GM12874 (cell line): ENCODE measurements at regions not wholly inside any gene's neighbourhood (a gene's known extent, or its start where the extent isn't known, plus 50 kb on each side); places are given as distances from the start of the nearest gene placed in this dataset.

Experiments
- TF ChIP-seq, protein P1 (sequence below): IDR thresholded peaks from 2 replicates; pipeline ENCODE4 v1.5.1; 2011; ENCODE audit warnings: low read depth, mild to moderate bottlenecking, control low read depth, low read length, moderate library complexity; ENCODE audit not compliant: insufficient read depth

DNA sequence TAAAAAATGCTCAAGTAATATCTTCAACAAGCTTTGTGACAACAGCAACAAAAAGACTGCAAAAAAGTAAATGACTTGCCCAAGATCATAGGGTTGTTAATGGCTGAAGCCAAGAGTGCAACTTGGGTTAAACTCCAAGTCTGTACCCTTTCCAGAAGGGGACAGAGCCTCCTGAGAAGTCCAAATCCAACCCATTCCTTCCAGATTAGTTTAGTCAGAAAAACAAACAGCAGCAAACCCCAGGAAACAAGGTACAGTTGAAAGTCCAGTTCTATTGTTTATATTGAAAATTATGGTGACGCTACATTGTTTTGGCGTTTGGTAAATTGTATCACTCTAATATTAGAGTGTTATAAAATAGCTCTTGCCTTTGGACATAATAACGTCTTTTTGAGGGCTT lies 239.9 kb downstream of the SPTSSA start:
- TF ChIP-seq, protein P1, sequence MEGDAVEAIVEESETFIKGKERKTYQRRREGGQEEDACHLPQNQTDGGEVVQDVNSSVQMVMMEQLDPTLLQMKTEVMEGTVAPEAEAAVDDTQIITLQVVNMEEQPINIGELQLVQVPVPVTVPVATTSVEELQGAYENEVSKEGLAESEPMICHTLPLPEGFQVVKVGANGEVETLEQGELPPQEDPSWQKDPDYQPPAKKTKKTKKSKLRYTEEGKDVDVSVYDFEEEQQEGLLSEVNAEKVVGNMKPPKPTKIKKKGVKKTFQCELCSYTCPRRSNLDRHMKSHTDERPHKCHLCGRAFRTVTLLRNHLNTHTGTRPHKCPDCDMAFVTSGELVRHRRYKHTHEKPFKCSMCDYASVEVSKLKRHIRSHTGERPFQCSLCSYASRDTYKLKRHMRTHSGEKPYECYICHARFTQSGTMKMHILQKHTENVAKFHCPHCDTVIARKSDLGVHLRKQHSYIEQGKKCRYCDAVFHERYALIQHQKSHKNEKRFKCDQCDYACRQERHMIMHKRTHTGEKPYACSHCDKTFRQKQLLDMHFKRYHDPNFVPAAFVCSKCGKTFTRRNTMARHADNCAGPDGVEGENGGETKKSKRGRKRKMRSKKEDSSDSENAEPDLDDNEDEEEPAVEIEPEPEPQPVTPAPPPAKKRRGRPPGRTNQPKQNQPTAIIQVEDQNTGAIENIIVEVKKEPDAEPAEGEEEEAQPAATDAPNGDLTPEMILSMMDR, result no peak

DNA sequence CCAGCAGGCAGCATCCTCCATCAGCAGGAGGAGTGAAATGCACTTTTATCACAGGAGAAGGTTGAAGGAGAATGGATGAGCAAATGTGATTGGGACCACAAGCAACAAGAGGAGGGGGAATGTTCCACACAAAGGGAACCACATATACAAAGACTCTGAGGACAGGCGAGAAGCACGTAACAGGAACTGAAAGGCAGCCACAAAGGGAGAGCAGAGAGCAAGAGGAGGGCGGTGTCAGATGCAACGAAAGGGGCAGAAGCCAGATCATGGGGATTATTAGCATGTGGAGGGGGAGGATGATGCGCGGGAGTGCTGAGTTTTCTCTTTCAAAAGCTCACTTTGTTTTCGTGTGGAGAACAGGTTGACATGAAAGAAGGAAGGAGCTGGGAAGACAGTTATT lies 241.1 kb downstream of the SPTSSA start:
- TF ChIP-seq, protein P1, result no peak

DNA sequence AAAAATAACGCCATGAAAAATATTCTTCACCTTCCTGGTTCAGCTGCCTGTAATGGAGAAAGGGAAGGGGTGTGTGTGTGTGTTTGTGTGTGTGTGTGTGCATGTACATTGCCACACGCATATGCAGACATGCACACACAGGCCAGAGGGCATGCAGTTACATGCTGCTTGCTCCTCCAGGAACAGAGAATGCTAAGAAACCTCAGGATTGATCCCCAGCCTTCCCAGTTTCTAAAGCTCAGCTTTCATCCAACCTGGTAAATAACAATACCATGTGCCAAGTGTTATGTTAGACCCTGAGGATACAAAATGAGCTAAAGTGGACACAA lies 241.7 kb downstream of the SPTSSA start:
- TF ChIP-seq, protein P1, result no peak

DNA sequence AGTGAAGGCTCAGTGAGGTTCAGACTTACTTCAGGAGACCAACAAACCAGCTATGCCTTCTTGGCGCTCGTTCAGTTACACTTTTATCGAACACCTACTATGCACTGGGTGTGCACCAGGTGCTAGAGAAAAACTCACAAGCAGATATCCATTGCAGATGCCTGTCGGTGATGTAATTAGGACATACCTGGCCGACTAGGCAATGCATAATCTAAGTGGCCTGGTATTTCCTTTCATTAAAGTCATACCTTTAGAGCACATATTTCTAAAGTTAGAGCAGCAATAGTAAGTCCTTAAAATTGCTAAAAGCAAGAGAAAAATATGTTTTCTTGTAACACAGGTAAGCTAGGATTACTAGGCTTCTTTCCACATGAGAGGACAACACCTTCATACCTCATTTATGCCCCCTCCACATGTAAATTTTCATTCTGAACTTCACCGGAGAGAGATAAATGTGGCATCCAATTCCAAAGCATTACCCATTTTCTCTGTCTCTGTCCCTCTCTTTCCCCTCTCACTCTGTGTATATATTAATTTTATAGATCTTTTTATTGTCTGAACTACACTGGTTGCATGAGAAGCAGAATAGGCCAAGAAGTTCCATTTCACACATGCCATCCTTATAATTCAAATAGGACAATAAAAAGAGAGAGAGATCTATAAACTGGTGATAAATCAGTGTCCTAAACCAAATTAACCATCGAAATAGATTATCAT lies 242.2 kb downstream of the SPTSSA start:
- TF ChIP-seq, protein P1, result no peak

DNA sequence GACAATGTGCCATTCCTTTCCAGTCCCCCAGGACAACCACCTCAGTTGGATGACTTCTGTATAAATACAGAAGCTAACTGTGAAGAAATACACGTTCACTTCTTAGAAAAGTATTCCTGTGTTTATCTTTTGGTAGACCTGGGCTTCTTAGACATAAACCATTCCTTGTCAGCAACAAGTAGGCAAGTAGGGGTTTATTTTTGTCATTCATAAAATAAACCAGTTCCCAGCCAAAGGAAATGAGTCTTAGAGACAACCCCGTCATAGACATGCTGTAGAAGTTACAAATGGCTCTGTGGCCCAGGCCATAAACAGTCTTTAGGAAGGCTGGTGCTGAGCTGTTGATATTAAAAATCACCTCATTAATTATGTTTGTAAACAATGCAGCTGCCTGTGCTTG lies 243.2 kb downstream of the SPTSSA start:
- TF ChIP-seq, protein P1, result no peak

DNA sequence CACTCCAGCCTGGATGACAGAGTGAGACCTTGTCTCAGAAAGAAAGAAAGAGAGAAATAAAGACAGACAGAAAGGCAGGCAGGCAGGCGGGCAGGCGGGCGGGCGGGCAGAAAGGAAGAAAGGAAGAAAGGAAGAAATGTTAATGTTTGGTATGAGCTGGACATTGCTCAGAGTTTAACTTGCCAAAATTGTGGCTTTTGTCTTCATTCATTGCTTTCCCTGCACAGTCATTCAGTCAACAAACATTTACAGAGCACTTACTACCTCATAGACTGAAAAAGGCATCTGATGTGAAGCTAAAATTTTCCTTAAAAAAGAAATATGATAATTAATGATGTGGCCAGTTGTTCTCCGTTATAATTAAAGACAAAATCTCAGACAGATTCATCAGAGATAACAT lies 247.1 kb downstream of the SPTSSA start:
- TF ChIP-seq, protein P1, result no peak

DNA sequence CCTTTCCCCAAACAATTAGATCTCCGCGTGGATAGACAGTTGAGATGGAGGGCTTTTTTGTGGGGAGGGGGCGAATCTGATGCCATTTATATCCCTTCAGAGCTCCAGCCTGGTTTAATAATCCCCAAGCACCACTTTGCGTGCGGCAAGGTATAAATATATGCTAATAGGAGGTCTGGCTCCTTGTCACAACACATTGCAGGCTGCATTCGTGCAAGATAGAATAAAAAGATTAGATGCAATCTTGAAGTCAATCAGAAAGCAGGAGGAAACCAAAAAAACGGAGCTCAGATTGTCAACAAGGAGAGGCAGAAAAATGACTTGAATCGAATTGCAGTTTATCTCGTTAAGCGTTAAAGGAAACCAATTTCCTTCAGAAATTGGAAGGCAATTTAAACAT lies 248.7 kb downstream of the SPTSSA start:
- TF ChIP-seq, protein P1, result no peak
